Epithelial cell of proximal tubule (primary cell): ENCODE measurements at regions not wholly inside any gene's neighbourhood (a gene's known extent, or its start where the extent isn't known, plus 50 kb on each side); places are given as distances from the start of the nearest gene placed in this dataset.

Experiments
- DNase-seq: peaks from one replicate; pipeline ENCODE4 v3.0.0-alpha.2; 2011; ENCODE audit warnings: low read depth
- H3K4me3 ChIP-seq: 2 replicates; pipeline ENCODE4 v1.5.1; 2011; ENCODE audit warnings: low read depth, mild to moderate bottlenecking, low read length
- TF ChIP-seq, protein P1 (sequence below): conservative IDR thresholded peaks from 2 replicates; pipeline ENCODE4 v1.5.1; 2012; ENCODE audit warnings: low read depth, mild to moderate bottlenecking, low read length

DNA sequence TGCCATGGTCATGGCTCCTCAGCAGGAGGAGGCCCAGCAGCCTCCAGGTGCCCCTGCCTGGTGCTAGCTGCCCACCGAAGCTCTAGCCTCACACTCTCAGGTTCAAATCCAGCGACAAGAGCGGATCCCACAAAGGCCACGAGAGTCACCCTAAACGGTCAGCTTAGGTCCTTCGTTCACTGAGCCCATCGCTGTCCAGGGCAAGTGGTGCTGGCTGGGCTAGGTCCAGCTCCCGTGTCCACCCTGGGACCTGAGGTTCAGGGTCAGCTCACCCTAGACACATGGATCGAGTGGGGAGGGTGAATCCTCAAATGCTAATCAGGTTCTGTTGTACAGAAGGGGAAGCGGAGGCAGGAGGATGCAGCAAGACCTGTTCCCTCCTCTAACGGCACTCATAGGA lies 171.9 kb upstream of the SULF2 start:
- TF ChIP-seq, protein P1, sequence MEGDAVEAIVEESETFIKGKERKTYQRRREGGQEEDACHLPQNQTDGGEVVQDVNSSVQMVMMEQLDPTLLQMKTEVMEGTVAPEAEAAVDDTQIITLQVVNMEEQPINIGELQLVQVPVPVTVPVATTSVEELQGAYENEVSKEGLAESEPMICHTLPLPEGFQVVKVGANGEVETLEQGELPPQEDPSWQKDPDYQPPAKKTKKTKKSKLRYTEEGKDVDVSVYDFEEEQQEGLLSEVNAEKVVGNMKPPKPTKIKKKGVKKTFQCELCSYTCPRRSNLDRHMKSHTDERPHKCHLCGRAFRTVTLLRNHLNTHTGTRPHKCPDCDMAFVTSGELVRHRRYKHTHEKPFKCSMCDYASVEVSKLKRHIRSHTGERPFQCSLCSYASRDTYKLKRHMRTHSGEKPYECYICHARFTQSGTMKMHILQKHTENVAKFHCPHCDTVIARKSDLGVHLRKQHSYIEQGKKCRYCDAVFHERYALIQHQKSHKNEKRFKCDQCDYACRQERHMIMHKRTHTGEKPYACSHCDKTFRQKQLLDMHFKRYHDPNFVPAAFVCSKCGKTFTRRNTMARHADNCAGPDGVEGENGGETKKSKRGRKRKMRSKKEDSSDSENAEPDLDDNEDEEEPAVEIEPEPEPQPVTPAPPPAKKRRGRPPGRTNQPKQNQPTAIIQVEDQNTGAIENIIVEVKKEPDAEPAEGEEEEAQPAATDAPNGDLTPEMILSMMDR = no peak
- DNase-seq = no peak
- H3K4me3 ChIP-seq = no peak overlapping the region

DNA sequence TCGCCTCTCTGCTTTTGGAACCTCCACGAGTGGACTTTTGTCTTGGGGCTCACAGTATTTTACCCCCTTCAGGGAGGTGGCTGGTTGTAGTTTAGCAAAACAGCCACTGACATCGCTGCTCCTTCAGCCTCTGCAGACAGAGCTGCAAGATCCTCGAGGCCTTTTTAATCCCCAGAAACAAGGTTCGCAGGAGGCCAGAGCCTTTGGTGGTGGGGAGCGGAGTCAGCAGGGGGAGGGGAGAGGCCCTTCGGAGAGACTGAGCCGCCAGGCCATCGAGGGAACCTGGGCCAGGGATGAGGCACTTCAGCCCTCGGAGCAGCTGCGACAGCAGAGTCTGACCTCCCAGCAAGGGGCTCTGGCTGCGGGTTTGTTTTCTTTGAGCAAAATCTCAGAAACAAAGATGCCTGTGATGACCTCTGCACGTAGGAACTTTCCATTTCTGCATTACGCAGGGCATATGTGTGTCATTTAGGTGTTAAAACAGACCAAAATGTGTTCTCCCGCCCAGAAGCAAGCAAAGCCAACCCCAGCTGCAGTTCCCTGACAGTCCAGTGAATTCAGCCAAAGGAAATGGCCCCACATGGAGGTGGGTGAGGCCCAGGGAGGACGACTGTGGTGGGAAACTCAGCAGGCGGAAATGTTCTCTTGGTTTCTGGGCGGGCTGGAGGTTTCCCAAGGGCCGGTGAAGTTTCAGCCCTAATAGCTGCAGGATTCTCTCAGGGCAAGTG lies 171.2 kb upstream of the SULF2 start:
- no peak overlapping the region for H3K4me3 ChIP-seq
- no peak for DNase-seq
- TF ChIP-seq, protein P1 = no peak

DNA sequence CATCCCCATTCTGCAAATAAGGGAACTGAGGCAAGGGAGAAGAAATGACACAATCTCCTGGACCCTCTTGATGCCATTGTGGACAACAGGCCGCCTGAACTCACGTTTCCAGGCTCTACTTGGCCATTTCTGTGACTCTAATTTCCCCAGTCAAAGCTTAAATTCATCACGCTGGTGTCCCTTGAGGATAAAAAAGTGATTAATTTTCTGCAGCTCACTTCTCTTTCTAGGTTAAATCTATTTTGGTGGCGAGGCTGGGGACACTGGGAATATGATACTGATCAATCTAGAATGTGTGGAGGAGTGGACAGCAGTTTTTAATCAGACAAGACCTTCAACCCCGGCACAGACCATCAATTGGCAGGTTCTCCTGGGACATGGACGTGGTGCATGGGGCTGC lies 168.2 kb upstream of the SULF2 start:
- TF ChIP-seq, protein P1 = no peak
- no peak overlapping the region for H3K4me3 ChIP-seq
- no peak for DNase-seq

DNA sequence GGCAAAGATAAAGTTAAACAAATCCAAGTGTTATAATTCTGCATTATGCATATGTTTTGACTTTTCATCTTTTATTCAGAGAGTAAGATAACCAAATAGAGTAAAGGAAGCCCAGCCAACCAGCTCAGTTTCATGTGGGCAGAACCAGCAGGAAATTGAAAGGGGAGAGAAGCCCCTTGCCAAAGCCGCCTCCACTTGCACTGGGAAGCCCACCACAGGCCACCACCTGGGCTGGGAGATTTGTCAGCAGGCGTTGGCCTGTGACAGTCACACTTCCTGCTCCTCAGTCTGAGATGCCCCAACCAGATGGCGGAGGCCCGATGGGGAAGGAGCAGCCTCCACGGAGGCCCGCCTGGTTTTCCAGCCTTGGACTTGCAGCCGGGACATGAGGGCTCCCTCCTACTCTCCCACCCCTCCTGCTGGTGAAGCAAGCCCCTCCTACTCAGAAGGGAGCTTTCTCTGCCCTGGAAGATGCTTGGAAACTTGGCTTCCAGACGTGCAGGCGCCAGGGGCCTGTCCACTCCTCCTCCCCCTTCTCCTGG lies 166.8 kb upstream of the SULF2 start:
- no peak for DNase-seq
- TF ChIP-seq, protein P1 = no peak
- H3K4me3 ChIP-seq = no peak overlapping the region

DNA sequence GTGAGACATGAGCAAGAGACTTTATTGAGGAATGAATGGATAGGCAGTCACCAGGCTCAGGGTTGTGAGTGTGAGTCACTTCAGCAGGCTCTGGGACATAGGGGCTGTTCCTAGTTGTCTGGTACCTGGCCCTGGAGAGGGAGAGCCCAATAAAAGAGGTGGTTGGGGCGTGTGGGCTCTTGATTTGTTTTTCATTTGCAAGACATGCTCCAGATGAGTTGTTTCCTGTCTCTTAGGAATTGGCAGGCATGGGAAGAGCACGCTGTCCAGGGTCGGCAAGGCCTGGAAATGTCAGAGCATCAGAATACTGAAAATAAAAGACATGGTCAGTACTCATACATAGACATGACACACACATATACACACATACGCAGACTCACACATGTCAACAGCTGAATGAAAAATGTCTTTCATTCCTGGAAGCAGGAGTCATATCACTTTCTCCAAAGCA lies 166.3 kb upstream of the SULF2 start:
- no peak overlapping the region for H3K4me3 ChIP-seq
- TF ChIP-seq, protein P1 = no peak
- no peak for DNase-seq

DNA sequence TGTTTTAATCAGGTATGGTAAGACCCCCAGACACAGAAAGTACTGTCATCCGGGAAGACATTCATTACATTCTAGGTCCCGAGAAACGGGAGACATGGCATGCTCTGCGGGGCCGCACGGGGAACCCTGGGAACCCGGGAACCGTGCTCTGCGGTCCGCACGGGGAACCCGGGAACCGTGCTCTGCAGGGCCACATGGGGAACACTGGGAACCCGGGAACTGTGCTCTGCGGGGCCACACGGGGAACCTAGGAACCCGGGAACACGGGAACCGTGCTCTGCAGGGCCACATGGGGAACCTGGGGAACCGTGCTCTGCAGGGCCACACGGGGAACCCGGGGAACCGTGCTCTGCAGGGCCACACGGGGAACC lies 165.6 kb upstream of the SULF2 start:
- TF ChIP-seq, protein P1 = no peak
- no peak overlapping the region for H3K4me3 ChIP-seq
- no peak for DNase-seq

DNA sequence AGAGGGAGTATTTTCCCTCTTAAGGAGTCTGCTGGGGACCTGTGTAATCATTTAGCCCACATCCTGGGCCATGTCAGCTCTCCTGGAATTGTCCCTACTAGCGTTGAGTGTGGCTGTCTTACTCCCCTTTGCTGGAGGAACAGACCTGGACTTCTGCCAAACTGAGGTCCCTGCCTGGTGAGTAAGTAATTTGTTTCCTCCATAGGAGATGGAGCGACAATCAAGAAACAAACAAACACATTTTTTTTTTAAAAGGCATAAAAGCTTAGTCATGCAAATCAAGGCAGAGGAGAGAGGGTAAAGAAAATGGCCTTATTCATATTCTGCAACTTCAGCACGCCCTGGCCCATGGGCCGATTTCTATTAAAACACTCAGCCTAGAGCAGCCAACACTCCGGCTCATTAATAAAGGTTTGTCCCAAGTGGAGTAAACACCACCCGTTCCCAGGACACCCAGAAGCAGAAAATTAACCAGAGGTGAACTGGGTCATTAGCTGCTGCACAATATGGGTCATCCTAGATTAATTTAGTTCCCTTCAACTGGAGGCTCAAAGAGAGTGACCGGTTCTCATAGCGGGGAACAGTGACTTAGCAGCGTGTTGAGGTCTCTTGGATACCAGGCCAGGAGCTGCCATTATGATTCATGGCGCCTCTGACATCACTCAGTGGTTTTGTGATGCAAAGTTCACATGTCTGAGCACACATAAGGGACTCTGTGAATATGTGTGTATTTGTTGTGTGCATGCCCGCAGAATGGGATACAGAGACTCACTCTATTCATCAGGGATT lies 165.0 kb upstream of the SULF2 start:
- peak; percentile 60 for DNase-seq
- no peak overlapping the region for H3K4me3 ChIP-seq
- TF ChIP-seq, protein P1 = peak; percentile 28
